Amniotic epithelial cell (primary cell): ENCODE measurements at regions not wholly inside any gene's neighbourhood (a gene's known extent, or its start where the extent isn't known, plus 50 kb on each side); places are given as distances from the start of the nearest gene placed in this dataset.
A peak's percentile ranks its signal among the peaks of the same experiment; 100 is the strongest.
"Not testable (repeated sequence)": the region's sequence is repeated elsewhere in the genome, so short reads cannot be mapped to it uniquely, and the experiment has no call there.

Source experiments
- DNase-seq: peaks from one replicate; pipeline ENCODE4 v3.0.0-alpha.2; 2010; ENCODE audit warnings: low read depth

- DNase-seq, result peak; percentile 75
Measured at GRCh38 chr3:94336046-94336753, 273.3 kb downstream of the NSUN3 start.

- no peak for DNase-seq
Measured at GRCh38 chr3:94345101-94345500, 282.2 kb downstream of the NSUN3 start.

- DNase-seq, result peak; percentile 3
Measured at GRCh38 chr3:94349310-94349878, 286.5 kb downstream of the NSUN3 start.

GRCh38 chr3:94356581-94356980 is 293.7 kb downstream of the NSUN3 start:
- DNase-seq, result no peak

- DNase-seq, result no peak
Measured at GRCh38 chr3:94359996-94360395, 297.1 kb downstream of the NSUN3 start.

DNA sequence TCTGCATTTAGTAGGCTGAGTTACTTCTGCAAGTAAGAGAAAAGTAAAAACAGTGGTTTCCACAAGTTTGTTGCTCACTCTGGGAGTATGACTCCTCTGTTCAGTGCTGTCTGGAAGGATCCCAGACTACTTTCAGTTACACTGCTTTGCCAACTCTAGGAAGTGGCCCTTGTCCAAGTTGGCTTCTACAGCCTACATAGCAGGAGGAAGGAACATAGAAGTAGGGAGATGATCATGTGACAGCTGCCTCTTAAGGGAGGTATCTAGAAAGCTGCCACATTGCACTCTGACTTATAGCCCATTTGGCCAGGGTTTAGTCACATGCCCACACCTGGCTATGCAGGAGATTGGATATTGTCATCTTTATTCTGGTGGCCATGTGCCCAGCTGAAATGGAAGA is 298.1 kb downstream of the NSUN3 start:
- peak; percentile 33 for DNase-seq

DNA sequence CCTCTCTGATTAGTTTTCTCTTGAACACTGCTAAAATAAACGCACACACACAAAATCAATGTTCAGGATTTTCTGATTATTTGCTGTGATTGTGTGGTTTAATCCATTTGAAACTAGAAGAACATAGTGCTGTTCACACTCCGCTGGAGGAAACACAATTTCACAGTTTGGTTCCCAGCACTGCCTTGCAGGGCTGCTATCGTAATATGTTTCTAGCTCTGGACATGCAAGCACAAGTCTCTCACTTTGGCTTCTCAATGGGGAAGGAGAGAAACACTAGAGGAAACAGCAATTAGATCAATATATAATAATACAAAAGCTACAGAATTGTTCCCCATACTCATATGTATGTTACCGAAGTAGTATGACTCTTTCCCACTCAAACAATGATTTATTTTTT is 299.5 kb downstream of the NSUN3 start:
- peak; percentile 1 for DNase-seq

GRCh38 chr3:94365006-94365405 is 302.1 kb downstream of the NSUN3 start:
- DNase-seq, result no peak

- DNase-seq, result no peak
Measured at GRCh38 chr3:94372026-94372425, 309.2 kb downstream of the NSUN3 start.

- DNase-seq, result no peak
Measured at GRCh38 chr3:94373456-94373855, 310.6 kb downstream of the NSUN3 start.

- no peak for DNase-seq
Measured at GRCh38 chr3:94374439-94375161, 311.7 kb downstream of the NSUN3 start.

GRCh38 chr3:94377123-94377696 is 314.3 kb downstream of the NSUN3 start:
- peak; percentile 4 for DNase-seq

- not testable (repeated sequence) for DNase-seq
Measured at GRCh38 chr3:94377863-94378262, 315.0 kb downstream of the NSUN3 start.

DNA sequence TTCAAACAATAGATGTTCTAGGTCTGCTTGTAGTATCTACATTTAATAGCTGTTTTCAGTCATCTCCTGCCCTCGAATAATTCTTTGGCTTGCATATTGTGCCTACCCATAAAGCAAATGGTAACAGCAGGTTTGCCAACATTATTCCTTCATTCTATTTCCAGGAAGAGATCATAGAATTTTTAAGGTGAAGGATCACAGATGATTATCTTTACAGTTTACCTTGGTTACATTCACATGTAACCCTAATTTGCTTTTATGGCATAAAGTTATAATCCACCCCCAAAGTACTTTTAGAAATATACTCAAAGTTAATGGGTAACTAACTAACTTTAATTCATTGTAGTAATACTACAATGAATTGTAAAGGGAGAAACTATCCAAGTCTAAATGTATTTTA is 315.5 kb downstream of the NSUN3 start:
- DNase-seq, result no peak

GRCh38 chr3:94379264-94379663 is 316.4 kb downstream of the NSUN3 start:
- DNase-seq, result peak; percentile 29

- DNase-seq, result no peak
Measured at GRCh38 chr3:94394885-94395284, 332.0 kb downstream of the NSUN3 start.

GRCh38 chr3:94395851-94396250 is 333.0 kb downstream of the NSUN3 start:
- DNase-seq, result no peak

DNA sequence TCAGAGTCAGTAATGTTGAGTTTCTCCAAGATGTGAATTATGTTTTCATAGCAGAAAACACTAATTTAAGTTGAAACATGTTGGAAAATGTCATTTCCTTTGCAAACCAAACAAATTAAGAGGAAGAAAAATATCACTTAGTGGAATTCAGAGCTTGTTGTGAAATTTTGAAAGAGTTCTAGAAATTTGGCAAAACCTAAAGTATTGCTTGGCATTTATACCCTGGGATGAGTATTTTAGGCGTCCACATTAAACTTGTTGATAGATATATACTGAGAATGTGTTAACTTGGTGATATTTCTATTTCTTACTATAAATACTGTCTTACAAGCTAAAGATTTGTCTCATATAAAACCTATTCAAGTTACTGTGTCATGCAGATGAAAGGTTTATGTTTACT is 335.2 kb downstream of the NSUN3 start:
- no peak for DNase-seq

DNA sequence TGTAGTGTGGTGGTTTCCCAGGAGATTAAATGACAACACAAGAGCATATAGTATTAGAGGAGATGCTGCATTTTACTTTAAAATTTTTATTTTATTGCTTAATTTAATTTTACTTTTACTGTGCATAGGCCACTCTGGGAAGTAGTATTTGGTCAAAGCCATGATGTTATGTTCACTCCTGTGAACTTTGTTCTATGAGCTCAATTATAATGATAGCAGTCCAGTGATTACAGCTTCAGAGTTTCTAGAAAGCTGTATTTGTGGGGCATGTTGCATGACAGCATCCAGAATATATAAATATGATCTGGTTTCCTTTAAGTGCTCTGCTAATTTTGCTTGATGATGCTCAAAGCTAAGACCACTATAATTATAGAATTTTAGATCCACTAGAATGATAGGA is 338.6 kb downstream of the NSUN3 start:
- DNase-seq, result no peak

DNA sequence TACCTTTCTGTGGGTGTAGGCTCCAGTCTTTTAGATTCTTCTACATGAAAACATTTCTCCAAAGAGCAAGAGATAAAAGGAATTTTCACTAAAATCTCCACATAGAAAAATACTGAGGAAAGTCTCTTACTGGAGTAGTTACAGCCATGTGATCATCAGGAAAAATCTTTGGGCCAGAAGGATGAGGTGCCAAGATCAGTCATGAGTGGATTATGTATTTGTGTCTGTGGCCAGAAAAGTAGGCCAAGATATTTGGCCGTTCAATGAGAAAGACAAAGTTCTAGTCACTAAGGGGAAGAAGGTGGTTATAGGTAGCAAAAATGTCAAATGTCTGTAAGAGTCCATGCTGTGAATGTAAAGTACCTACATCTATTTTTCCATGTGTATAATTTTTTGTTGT is 339.3 kb downstream of the NSUN3 start:
- no peak for DNase-seq

- peak; percentile 41 for DNase-seq
Measured at GRCh38 chr3:94405258-94406035, 342.6 kb downstream of the NSUN3 start.

DNA sequence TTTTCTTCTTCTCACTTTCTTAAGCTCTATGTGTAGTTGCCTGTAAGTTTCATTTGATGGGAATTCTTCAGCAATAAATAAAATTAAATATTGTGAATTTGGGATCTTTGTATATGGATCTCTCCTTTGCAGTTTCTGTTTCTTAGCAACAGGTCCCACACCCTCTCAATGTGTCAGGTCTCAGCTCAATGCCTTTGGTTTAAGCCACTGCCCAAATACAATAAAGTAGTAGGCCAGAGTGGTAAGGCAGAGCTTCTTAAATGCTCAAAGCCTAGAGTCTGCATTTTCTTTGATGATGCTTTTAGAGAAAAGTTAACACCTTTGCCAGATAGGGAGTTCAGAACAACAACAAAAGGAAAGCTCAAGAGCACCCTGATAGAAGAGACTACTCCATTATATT is 343.7 kb downstream of the NSUN3 start:
- DNase-seq, result no peak
